Stimulated activated effector memory CD8-positive, alpha-beta T cell treated with anti-CD3 and anti-CD28 coated beads, Interleukin-12 subunit alpha, Interleukin-12 subunit beta, amount 100 ng/mL, for 72 hours (primary cell): ENCODE measurements at regions not wholly inside any gene's neighbourhood (a gene's known extent, or its start where the extent isn't known, plus 50 kb on each side); places are given as distances from the start of the nearest gene placed in this dataset.

Source experiments
- ATAC-seq: fragments of 150-1000 bp; cut with Tn5 transposase; 2 replicates; pipeline ENCODE4 v1.10.0; 2021
- DNase-seq, 2 donors: peaks; one replicate each; pipeline ENCODE4 v3.0.0; 2021 to 2022; ENCODE audit warnings: low spot score in 2 of 2
- H3K27ac Mint-ChIP-seq: one replicate; pipeline ENCODE4 v1.8.0; 2022; ENCODE audit warnings: mild to moderate bottlenecking, mixed read lengths
- H3K36me3 Mint-ChIP-seq: one replicate; pipeline ENCODE4 v1.8.0; 2022; ENCODE audit warnings: mild to moderate bottlenecking, mixed read lengths
- H3K4me1 Mint-ChIP-seq: one replicate; pipeline ENCODE4 v1.8.0; 2022; ENCODE audit warnings: mixed read lengths
- H3K4me3 Mint-ChIP-seq: one replicate; pipeline ENCODE4 v1.8.0; 2022; ENCODE audit warnings: mild to moderate bottlenecking, mixed read lengths
- H3K9me3 Mint-ChIP-seq: one replicate; pipeline ENCODE4 v1.8.0; 2022; ENCODE audit warnings: mixed read lengths

DNA sequence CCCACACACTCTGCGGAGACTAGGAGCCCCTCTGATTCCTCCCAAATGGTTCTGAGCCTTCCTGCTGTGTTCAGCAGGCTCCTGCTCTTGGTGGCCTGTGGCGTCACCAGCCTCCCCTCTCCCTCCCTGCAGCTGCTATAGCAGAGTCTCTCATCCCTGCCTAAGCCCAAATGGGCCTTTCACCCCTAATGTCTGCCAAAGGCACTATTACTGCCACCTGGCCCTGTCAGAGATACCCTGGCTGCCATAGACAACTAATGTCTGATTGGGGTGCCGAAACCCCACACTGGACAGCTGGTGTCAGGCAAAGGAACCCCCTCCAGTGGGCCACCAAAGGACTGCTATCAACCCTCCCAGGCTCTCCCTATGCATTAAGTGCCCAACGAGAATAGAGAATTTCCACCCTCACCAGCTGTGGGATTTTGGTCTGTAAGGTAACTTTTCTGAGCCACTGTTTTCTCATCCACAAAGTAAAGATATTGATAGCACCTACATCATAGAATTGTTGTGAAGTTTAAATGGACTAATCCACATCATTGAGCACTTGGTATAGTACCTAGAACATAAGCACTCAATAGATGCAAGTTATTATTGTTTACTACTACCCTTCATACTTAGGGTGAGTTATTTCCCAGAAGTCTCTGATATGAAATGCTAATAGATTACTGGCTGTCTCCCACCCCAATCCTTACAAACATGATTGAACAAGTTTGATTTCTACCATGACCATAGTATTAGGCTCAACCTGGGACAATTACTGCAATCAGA is 421.3 kb downstream of the MID1IP1 start:
- Mint-ChIP-seq H3K36me3 (no peaks in the 10 kb centered on the region), H3K27ac (no peak overlapping the region), H3K4me3 (no peak overlapping the region), H3K9me3 (no peaks in the 10 kb centered on the region), H3K4me1 (peaks cover 5% of the 10 kb centered on the region)
- no peak for ATAC-seq
- no peak for DNase-seq

GRCh38 chrX:39226251-39226650 is 425.0 kb downstream of the MID1IP1 start:
- H3K9me3 Mint-ChIP-seq, result no peaks in the 10 kb centered on the region
- H3K4me3 Mint-ChIP-seq, result no peak overlapping the region
- H3K36me3 Mint-ChIP-seq, result no peaks in the 10 kb centered on the region
- no peak for DNase-seq
- no peak overlapping the region for H3K27ac Mint-ChIP-seq
- ATAC-seq, result no peak
- H3K4me1 Mint-ChIP-seq, result no peaks in the 10 kb centered on the region

DNA sequence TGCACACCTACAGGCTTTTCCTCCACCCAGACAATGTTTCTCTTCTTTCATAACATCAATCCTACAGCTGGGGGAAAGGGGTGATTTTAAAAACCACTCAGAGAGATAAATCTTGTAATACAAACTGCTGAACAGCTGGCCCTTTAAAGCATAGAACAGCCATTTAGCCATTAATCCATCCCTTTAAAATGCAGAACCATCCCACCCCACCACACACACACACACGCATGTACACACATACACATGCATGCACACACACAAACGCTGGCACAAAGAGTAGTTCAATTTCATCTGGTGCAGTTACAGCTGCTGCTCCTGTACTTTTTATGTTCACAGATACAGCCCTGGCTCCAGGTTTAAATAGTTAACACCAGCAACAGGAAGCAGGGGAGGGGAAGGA is 426.1 kb downstream of the MID1IP1 start:
- DNase-seq, result no peak
- no peaks in the 10 kb centered on the region for H3K4me1 Mint-ChIP-seq
- no peak for ATAC-seq
- no peak overlapping the region for H3K4me3 Mint-ChIP-seq
- no peak overlapping the region for H3K27ac Mint-ChIP-seq
- no peaks in the 10 kb centered on the region for H3K9me3 Mint-ChIP-seq
- no peaks in the 10 kb centered on the region for H3K36me3 Mint-ChIP-seq

GRCh38 chrX:39238006-39238405 is 436.7 kb downstream of the MID1IP1 start:
- H3K9me3 Mint-ChIP-seq, result no peaks in the 10 kb centered on the region
- no peak overlapping the region for H3K4me3 Mint-ChIP-seq
- H3K4me1 Mint-ChIP-seq, result no peaks in the 10 kb centered on the region
- ATAC-seq (no peak), DNase-seq (no peak)
- H3K36me3 Mint-ChIP-seq, result no peaks in the 10 kb centered on the region
- H3K27ac Mint-ChIP-seq, result no peak overlapping the region

DNA sequence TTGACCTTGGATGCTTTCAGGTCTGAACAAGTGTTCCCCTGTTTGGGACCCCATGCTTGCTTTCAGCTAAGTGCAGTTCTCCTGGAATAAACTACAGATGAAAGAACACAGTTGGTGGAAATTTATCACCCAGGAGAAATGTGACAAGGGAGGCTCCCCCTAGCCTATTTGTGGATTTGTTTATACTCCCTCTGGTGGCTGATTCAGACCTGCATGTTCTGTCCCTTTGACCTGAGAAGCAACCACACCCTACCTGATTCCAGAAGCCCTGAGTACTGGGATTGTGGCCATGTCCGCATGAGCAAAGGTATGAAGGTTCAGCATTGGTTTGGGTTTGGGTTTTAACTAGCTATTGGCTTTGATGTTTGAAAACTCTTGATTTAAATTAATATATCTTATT is 440.9 kb downstream of the MID1IP1 start:
- no peak overlapping the region for H3K4me3 Mint-ChIP-seq
- no peak overlapping the region for H3K27ac Mint-ChIP-seq
- no peaks in the 10 kb centered on the region for H3K4me1 Mint-ChIP-seq
- DNase-seq (no peak), ATAC-seq (no peak)
- no peaks in the 10 kb centered on the region for H3K36me3 Mint-ChIP-seq
- H3K9me3 Mint-ChIP-seq, result no peaks in the 10 kb centered on the region

DNA sequence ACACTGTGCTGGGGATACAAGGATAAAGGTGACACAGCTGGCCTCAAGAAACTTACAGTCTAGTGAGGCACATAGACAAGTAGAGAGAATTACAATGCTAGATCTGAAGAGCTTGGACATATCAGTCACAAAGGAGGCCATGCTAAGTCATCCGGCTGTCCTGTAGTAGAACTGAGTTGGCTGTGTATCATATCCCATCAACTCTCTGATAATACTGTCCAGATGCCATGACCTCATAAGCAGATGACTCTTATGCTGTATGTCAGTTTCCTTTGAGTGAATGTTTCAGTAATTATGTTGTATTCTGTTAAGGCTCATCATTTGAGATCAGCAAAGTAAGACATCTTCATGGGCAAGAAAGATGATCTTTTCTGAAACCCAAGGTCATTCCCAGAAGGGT is 442.9 kb downstream of the MID1IP1 start:
- Mint-ChIP-seq H3K4me3 (no peak overlapping the region), H3K36me3 (no peaks in the 10 kb centered on the region), H3K27ac (no peak overlapping the region), H3K4me1 (no peaks in the 10 kb centered on the region), H3K9me3 (no peaks in the 10 kb centered on the region)
- DNase-seq (no peak), ATAC-seq (peak; percentile 40)

DNA sequence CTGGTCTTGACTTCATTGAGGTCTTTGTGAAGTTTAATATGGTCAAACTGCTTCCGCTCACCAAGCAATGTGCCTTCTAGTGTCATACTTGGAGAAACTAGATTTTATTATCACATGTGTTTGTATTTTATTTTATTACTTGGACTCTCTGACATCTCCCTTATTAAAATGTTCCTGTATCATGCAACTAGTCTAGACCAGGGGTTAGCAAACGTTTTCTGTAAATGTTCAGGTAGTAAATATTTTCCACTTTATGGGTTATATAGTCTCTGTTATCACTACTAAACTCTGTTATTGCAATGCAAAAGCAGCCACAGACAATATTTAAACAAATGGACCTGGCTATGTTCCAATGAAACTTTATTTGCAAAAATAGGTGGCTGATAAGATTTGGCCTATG is 443.8 kb downstream of the MID1IP1 start:
- no peak for DNase-seq
- Mint-ChIP-seq H3K27ac (no peak overlapping the region), H3K4me1 (no peaks in the 10 kb centered on the region), H3K4me3 (no peak overlapping the region), H3K36me3 (no peaks in the 10 kb centered on the region), H3K9me3 (no peaks in the 10 kb centered on the region)
- no peak for ATAC-seq

DNA sequence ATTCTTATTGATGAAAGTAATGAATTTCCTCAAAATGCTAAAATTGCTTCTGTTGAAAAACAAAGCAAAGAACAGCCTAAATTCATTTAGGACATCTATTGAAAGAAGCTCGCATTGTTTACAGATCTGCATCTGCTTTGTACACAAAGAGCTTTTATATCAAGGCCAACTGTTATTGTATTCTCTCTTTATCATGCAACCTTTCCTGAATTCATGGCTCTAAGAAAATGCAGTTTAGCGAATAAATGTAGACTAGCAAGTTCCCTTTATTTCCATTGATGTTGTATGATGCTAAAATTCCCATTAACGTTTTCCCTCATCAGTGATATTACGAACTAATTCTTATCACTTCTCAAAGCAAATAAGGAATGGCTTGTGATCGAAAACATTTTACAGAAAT is 446.3 kb downstream of the MID1IP1 start:
- H3K27ac Mint-ChIP-seq, result no peak overlapping the region
- ATAC-seq, result no peak
- no peak for DNase-seq
- H3K36me3 Mint-ChIP-seq, result no peaks in the 10 kb centered on the region
- no peaks in the 10 kb centered on the region for H3K9me3 Mint-ChIP-seq
- H3K4me1 Mint-ChIP-seq, result no peaks in the 10 kb centered on the region
- no peak overlapping the region for H3K4me3 Mint-ChIP-seq

DNA sequence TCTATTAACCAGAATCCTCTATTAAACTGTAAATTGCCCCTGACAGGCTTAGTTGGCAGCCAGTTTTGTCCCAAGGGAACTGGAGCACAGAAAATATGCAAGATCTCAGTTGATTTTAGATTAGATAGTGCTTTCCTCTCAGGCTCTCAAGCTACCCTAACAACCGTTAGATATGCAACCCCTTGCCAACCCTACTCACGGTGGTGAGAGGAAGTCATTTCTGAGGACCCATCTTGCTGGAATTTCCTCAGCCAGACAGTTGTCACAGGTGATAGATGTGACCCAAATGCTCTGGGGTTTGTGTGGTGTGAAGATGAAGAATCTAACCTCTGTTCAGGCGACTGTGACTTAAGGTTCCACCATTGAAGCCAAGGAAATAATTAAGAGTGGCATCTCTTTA is 447.1 kb downstream of the MID1IP1 start:
- H3K36me3 Mint-ChIP-seq, result no peaks in the 10 kb centered on the region
- ATAC-seq, result no peak
- no peaks in the 10 kb centered on the region for H3K9me3 Mint-ChIP-seq
- DNase-seq, result no peak
- peaks cover 4% of the 10 kb centered on the region for H3K4me1 Mint-ChIP-seq
- H3K27ac Mint-ChIP-seq, result no peak overlapping the region
- H3K4me3 Mint-ChIP-seq, result no peak overlapping the region

GRCh38 chrX:39249999-39250398 is 448.7 kb downstream of the MID1IP1 start:
- H3K27ac Mint-ChIP-seq, result no peak overlapping the region
- no peak for ATAC-seq

DNA sequence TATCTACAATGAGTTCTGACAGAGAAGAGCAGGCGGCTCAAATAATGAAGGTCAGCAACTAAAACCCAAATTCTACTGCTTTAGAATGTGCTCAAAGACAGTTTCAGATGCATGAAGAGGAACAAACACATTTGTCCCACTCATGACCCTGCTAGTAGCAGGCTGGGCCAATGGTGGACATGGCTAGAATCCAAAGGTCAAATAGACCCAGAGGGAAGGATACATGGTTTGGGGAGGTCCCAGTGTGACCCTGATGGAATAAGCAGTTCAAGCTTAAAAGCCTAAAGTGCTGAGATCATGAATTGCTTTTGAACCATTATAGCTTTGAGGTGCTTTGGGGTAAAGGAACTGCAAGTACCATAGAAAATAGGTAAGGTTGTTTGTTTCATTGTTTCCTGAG is 450.7 kb downstream of the MID1IP1 start:
- H3K4me1 Mint-ChIP-seq, result peaks cover 9% of the 10 kb centered on the region
- H3K4me3 Mint-ChIP-seq, result no peak overlapping the region
- DNase-seq (no peak), ATAC-seq (no peak)
- no peak overlapping the region for H3K27ac Mint-ChIP-seq
- no peaks in the 10 kb centered on the region for H3K36me3 Mint-ChIP-seq
- no peaks in the 10 kb centered on the region for H3K9me3 Mint-ChIP-seq

More at GRCh38 chrX:39249999-39250398, 448.7 kb downstream of the MID1IP1 start:
- DNase-seq, result no peak
- Mint-ChIP-seq H3K4me1 (peaks cover 9% of the 10 kb centered on the region), H3K4me3 (no peak overlapping the region), H3K9me3 (no peaks in the 10 kb centered on the region), H3K36me3 (no peaks in the 10 kb centered on the region)

DNA sequence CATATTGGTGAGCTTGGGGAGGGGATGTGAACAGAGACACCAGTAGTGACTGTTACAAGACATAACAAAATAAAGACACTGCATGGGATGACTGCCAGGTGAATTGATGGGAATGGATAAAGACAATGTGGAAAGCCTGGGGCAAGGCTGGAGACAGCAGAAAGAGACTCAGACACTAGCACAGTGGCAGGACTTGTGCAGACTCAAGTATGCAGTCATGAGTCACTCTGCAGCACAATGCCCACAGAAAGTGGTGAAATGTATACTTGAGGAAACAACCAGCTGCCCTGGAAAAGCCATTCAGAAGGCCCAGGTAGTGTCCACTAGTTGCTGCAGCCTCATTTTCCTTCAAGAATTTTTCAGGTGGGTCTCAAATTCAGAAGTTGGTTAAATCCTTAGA is 452.3 kb downstream of the MID1IP1 start:
- H3K4me3 Mint-ChIP-seq, result no peak overlapping the region
- no peak overlapping the region for H3K27ac Mint-ChIP-seq
- H3K36me3 Mint-ChIP-seq, result no peaks in the 10 kb centered on the region
- H3K9me3 Mint-ChIP-seq, result no peaks in the 10 kb centered on the region
- peaks cover 9% of the 10 kb centered on the region for H3K4me1 Mint-ChIP-seq
- DNase-seq, result no peak
- ATAC-seq, result peak; percentile 43

- H3K36me3 Mint-ChIP-seq, result no peaks in the 10 kb centered on the region
- H3K4me3 Mint-ChIP-seq, result no peak overlapping the region
- ATAC-seq (no peak), DNase-seq (no peak)
- no peak overlapping the region for H3K27ac Mint-ChIP-seq
- no peaks in the 10 kb centered on the region for H3K9me3 Mint-ChIP-seq
- H3K4me1 Mint-ChIP-seq, result peaks cover 4% of the 10 kb centered on the region
Measured at GRCh38 chrX:39258331-39258730, 457.1 kb downstream of the MID1IP1 start.

DNA sequence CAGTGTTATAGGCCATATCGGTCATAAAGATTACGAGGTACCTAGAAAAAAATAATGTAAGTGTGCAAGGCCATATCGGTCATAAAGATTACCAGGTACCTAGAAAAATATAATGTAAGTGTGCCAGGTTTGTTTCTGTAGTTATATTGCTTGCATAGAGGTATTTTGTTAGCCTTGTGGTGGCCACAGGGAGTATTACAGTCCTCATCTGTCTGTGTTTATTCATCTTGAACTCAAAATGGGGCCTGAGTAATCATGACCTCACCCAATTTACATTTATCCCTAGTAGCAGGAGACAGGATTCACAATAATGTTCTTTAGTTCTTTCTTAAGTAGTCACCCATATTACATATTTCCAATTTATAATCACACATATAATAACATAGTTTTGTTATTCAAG is 459.7 kb downstream of the MID1IP1 start:
- H3K9me3 Mint-ChIP-seq, result peaks cover 3% of the 10 kb centered on the region
- DNase-seq (no peak), ATAC-seq (peak; percentile 52)
- H3K4me3 Mint-ChIP-seq, result no peak overlapping the region
- H3K36me3 Mint-ChIP-seq, result no peaks in the 10 kb centered on the region
- H3K4me1 Mint-ChIP-seq, result peaks cover 9% of the 10 kb centered on the region
- H3K27ac Mint-ChIP-seq, result no peak overlapping the region

DNA sequence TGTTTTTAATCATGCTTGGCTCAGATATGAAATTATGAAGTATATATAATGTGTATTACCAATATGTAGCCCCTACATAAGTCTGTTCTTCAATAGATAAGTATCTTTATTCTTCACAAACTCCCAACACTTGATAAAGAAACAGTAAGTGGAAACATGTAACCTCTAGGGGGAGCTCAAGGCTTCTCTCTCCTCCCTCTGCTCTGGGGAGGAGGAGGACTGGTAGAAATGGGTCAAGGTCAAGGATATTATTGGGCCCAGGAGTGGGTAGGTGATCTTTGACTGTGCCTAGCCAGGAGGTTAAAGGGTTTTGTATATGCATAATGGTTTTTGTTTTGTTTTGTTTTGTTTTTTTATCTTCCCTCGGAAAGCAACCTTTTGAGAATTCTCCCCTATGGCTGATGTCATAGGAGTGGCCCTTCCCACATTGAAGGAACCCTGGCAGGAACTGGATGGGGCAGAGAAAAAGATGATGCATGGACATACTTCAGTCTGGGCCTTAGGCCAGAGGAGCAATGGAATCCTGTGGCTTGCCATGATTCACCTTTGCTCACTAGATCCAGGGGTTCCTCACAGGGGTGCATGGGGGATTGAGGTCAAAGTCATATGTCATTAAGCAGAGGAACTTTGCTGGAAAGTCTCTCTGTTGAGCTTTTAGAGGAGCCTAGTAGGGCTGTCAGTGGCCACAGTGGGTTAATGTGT is 460.3 kb downstream of the MID1IP1 start:
- DNase-seq, result no peak
- H3K27ac Mint-ChIP-seq, result no peak overlapping the region
- no peak overlapping the region for H3K4me3 Mint-ChIP-seq
- H3K4me1 Mint-ChIP-seq, result peaks cover 9% of the 10 kb centered on the region
- H3K36me3 Mint-ChIP-seq, result no peaks in the 10 kb centered on the region
- H3K9me3 Mint-ChIP-seq, result peaks cover 3% of the 10 kb centered on the region
- peak; percentile 50 for ATAC-seq

- Mint-ChIP-seq H3K4me1 (peaks cover 11% of the 10 kb centered on the region), H3K27ac (no peak overlapping the region), H3K4me3 (no peak overlapping the region), H3K9me3 (peaks cover 3% of the 10 kb centered on the region), H3K36me3 (no peaks in the 10 kb centered on the region)
- ATAC-seq (no peak), DNase-seq (no peak)
Measured at GRCh38 chrX:39262641-39263040, 461.4 kb downstream of the MID1IP1 start.
